HCT116 (cell line): ENCODE measurements at regions not wholly inside any gene's neighbourhood (a gene's known extent, or its start where the extent isn't known, plus 50 kb on each side); places are given as distances from the start of the nearest gene placed in this dataset.

Source experiments
- ATAC-seq: fragments of 200-7000 bp; cut with Tn5 transposase; 2 replicates; pipeline ENCODE4 v1.9.1; 2020; ENCODE audit warnings: mild to moderate bottlenecking, moderate library complexity
- BruUV-seq: library from RNA; stranded (reverse); fragments of 400-500 nt; replicated peaks from 2 replicates; lab custom pipeline; 2021; lab: Mats Ljungman, UMichigan
- CTCF ChIA-PET: fragments of 300-600 bp; sonication (Branson Sonifier 250); formaldehyde crosslinking; loops from one replicate; lab custom pipeline; 2021; ENCODE audit warnings: antibody characterized with exemption; lab: Charles Lee
- POLR2A ChIA-PET: fragments of 300-600, 350-600 bp; sonication (Branson Sonifier 250); formaldehyde crosslinking; loops from one replicate; lab custom pipeline; 2021; ENCODE audit warnings: antibody characterized with exemption; lab: Charles Lee
- RAD21 ChIA-PET, 2 experiments: fragments of 300-600 bp; sonication (Branson Sonifier 250); formaldehyde crosslinking; loops; one replicate each; lab custom pipeline; 2023; ENCODE audit warnings: low total read pairs in 2 of 2; ENCODE audit not compliant: uncharacterized antibody in 2 of 2, unreplicated experiment in 2 of 2, low non-redundant PET in 1 of 2; lab: Charles Lee
- DNase-seq: peaks from one replicate; pipeline ENCODE4 v3.0.0-alpha.2; 2010; ENCODE audit warnings: low read depth, low spot score
- H2AFZ ChIP-seq: fragments of 200-600 bp; shearing (Covaris generic), sonication (generic); 2 replicates; pipeline ENCODE4 v1.6.1; 2017; ENCODE audit warnings: low read depth, mixed run types, mixed read lengths, antibody characterized with exemption, low read length; ENCODE audit not compliant: poor library complexity, severe bottlenecking
- H3K27ac ChIP-seq: 2 replicates; pipeline ENCODE4 v1.5.1; 2012; ENCODE audit warnings: low read depth, low read length
- H3K27me3 ChIP-seq: fragments of 200-600 bp; sonication (generic); 2 replicates; pipeline ENCODE4 v1.6.1; 2016; ENCODE audit warnings: mixed run types, low read length, mixed read lengths; ENCODE audit not compliant: insufficient read depth
- H3K36me3 ChIP-seq, 2 experiments: fragments of 200-500 bp in 1 of 2; fragments of 200-600 bp in 1 of 2; sonication (Bioruptor generic) in 1 of 2; sonication (generic) in 1 of 2; 2 replicates each; pipeline versions ENCODE4 v1.5.1 to v1.6.1; 2014 to 2016; ENCODE audit warnings: low read length in 2 of 2, inconsistent platforms in 1 of 2, mixed read lengths in 1 of 2, mixed run types in 1 of 2; ENCODE audit not compliant: insufficient read depth in 2 of 2, control insufficient read depth in 1 of 2
- H3K4me1 ChIP-seq, 2 experiments: fragments of 200-600 bp in 1 of 2; sonication (generic) in 1 of 2; 2 replicates each; pipeline versions ENCODE4 v1.5.1 to v1.6.1; 2012 to 2017; ENCODE audit warnings: low read length in 2 of 2, inconsistent platforms in 1 of 2, mild to moderate bottlenecking in 1 of 2, mixed read lengths in 1 of 2, mixed run types in 1 of 2, moderate library complexity in 1 of 2; ENCODE audit not compliant: insufficient read depth in 2 of 2, control insufficient read depth in 1 of 2
- H3K4me2 ChIP-seq: fragments of 200-600 bp; sonication (generic); 2 replicates; pipeline ENCODE4 v1.6.1; 2017; ENCODE audit warnings: mixed run types, low read length, mixed read lengths
- H3K4me3 ChIP-seq, 2 experiments: fragments of 200-600 bp in 1 of 2; sonication (generic) in 1 of 2; replicated peaks in 1 of 2; 2 replicates each; pipeline ENCODE4 v1.5.1; 2011 to 2016; ENCODE audit warnings: low read length in 2 of 2, control low read depth in 1 of 2, low read depth in 1 of 2, mild to moderate bottlenecking in 1 of 2, mixed read lengths in 1 of 2, mixed run types in 1 of 2
- H3K79me2 ChIP-seq: fragments of 200-600 bp; sonication (generic); 2 replicates; pipeline ENCODE4 v1.6.1; 2017; ENCODE audit warnings: mild to moderate bottlenecking, mixed run types, low read length, moderate library complexity, mixed read lengths; ENCODE audit not compliant: insufficient read depth
- H3K9ac ChIP-seq: fragments of 200-600 bp; sonication (generic); 2 replicates; pipeline ENCODE4 v1.6.1; 2016; ENCODE audit warnings: low read length, mixed read lengths
- H3K9me2 ChIP-seq: fragments of 200-600 bp; sonication (generic), shearing (Covaris generic); 2 replicates; pipeline ENCODE4 v1.6.1; 2017; ENCODE audit warnings: mixed run types, mild to moderate bottlenecking, moderate library complexity; ENCODE audit not compliant: insufficient read depth
- H3K9me3 ChIP-seq, 2 experiments: fragments of 200-500 bp in 1 of 2; fragments of 200-600 bp in 1 of 2; sonication (Bioruptor generic) in 1 of 2; sonication (generic) in 1 of 2; 2 replicates each; pipeline ENCODE4 v1.6.1; 2014 to 2017; ENCODE audit warnings: low read length in 2 of 2, mixed read lengths in 2 of 2, inconsistent platforms in 1 of 2, low read depth in 1 of 2, mild to moderate bottlenecking in 1 of 2, mixed run types in 1 of 2, moderate library complexity in 1 of 2; ENCODE audit not compliant: control insufficient read depth in 1 of 2, insufficient read depth in 1 of 2
- H4K20me1 ChIP-seq: fragments of 200-600 bp; sonication (generic), shearing (Covaris generic); 2 replicates; pipeline ENCODE4 v1.6.1; 2017; ENCODE audit warnings: mixed run types, mild to moderate bottlenecking, moderate library complexity; ENCODE audit not compliant: insufficient read depth
- CBX3 ChIP-seq: IDR thresholded peaks from 2 replicates; pipeline ENCODE4 v1.6.1; 2012; ENCODE audit warnings: low read depth
- ELF1 ChIP-seq: IDR thresholded peaks from 2 replicates; pipeline ENCODE4 v1.6.1; 2012; ENCODE audit warnings: low read depth, borderline replicate concordance
- EZH2 ChIP-seq: fragments of 200-600 bp; sonication (generic); IDR thresholded peaks from 2 replicates; pipeline ENCODE4 v1.6.1; 2017; ENCODE audit warnings: antibody characterized with exemption, mixed run types
- FOSL1 ChIP-seq: IDR thresholded peaks from 2 replicates; pipeline ENCODE4 v1.6.1; 2012; ENCODE audit warnings: low read depth
- JUND ChIP-seq: IDR thresholded peaks from 2 replicates; pipeline ENCODE4 v1.6.1; 2012
- POLR2A ChIP-seq: IDR thresholded peaks from 2 replicates; pipeline ENCODE4 v1.7.0; 2011; ENCODE audit warnings: borderline replicate concordance; ENCODE audit not compliant: insufficient read depth, insufficient read length; ENCODE audit errors: extremely low read depth
- POLR2AphosphoS5 ChIP-seq: IDR thresholded peaks from 2 replicates; pipeline ENCODE4 v1.6.1; 2011; ENCODE audit warnings: mild to moderate bottlenecking, low read depth, low read length, moderate library complexity
- RAD21 ChIP-seq: IDR thresholded peaks from 2 replicates; pipeline ENCODE4 v1.6.1; 2012; ENCODE audit warnings: low read depth, mild to moderate bottlenecking
- SIN3A ChIP-seq: IDR thresholded peaks from 2 replicates; pipeline ENCODE4 v1.6.1; 2012; ENCODE audit warnings: low read depth
- SP1 ChIP-seq: IDR thresholded peaks from 2 replicates; pipeline ENCODE4 v1.6.1; 2012; ENCODE audit warnings: low read depth
- SRF ChIP-seq: IDR thresholded peaks from 2 replicates; pipeline ENCODE4 v1.6.1; 2012; ENCODE audit warnings: low read depth
- ZFX ChIP-seq: fragments of 450-650 bp; IDR thresholded peaks from 2 replicates; pipeline ENCODE4 v1.6.1; 2017
- ZNF274 ChIP-seq: fragments of 200-500 bp; sonication (Bioruptor generic); IDR thresholded peaks from 2 replicates; pipeline ENCODE4 v1.6.1; 2014; ENCODE audit warnings: mild to moderate bottlenecking, low read depth, low read length, inconsistent platforms
- intact Hi-C: fragments of 100-400 bp; cut with micrococcal nuclease; formaldehyde crosslinking; loops from 2 replicates; pipeline ENCODE4 v1.10.0; 2022
- TF ChIP-seq, protein P1 (sequence below): IDR thresholded peaks from 2 replicates; pipeline ENCODE4 v1.6.1; 2012
- TF ChIP-seq, protein P2 (sequence below), 3 experiments: fragments of 200-600 bp in 1 of 3; sonication (generic) in 1 of 3; IDR thresholded peaks in 2 of 3; conservative IDR thresholded peaks in 1 of 3; 2 replicates each; pipeline ENCODE4 v1.5.1; 2012 to 2017; ENCODE audit warnings: low read depth in 2 of 3, low read length in 2 of 3, antibody characterized with exemption in 1 of 3, borderline replicate concordance in 1 of 3, control low read depth in 1 of 3, mild to moderate bottlenecking in 1 of 3, mixed read lengths in 1 of 3, mixed run types in 1 of 3, moderate library complexity in 1 of 3; ENCODE audit not compliant: insufficient read depth in 1 of 3
- TF ChIP-seq, protein P3 (sequence below): IDR thresholded peaks from 2 replicates; pipeline ENCODE4 v1.6.1; 2012; ENCODE audit warnings: low read depth

DNA sequence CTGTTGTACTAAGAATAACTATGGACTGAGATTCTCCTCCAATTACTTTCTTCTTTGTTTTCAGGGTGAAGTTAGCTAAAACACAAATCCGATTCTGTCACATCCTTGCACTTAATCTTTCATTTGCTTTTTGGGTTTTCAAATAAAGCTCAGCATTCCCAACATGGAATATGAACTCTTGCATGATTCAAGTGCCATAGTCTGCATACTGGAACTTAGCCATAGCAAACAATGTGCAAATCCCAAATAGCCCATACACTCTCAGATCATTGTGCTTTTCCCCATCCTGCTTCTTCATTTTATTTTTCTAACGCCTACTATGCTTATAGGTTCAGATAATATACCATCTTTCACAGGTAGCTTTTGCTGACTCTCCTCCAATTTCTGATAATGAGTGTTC lies 455.8 kb upstream of the PRMT6 start:
- no peaks in the 10 kb centered on the region for H3K27me3 ChIP-seq
- DNase-seq (no peak), ATAC-seq (no peak)
- no peaks in the 10 kb centered on the region for H3K79me2 ChIP-seq
- H3K27ac ChIP-seq: no peak overlapping the region
- no peak overlapping the region for H3K4me2 ChIP-seq
- H4K20me1 ChIP-seq: no peaks in the 10 kb centered on the region
- ChIA-PET CTCF (no interaction called here), POLR2A (no interaction called here), RAD21 (no interaction called here)
- H3K9me3 ChIP-seq: peaks cover 9 to 12% of the 10 kb centered on the region in 2 experiments; a peak in 2 of 4 replicates
- H3K9ac ChIP-seq: no peak overlapping the region
- no peaks in the 10 kb centered on the region for H3K4me1 ChIP-seq
- intact Hi-C loops: no loop called here
- H2AFZ ChIP-seq: no peak overlapping the region
- no peaks in the 10 kb centered on the region for H3K9me2 ChIP-seq
- H3K36me3 ChIP-seq: no peaks in the 10 kb centered on the region
- no peak overlapping the region for H3K4me3 ChIP-seq
- TF ChIP-seq, protein P1, sequence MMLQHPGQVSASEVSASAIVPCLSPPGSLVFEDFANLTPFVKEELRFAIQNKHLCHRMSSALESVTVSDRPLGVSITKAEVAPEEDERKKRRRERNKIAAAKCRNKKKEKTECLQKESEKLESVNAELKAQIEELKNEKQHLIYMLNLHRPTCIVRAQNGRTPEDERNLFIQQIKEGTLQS: no peak
- no peak for TF ChIP-seq SIN3A
- TF ChIP-seq JUND: no peak
- TF ChIP-seq POLR2AphosphoS5: no peak
- TF ChIP-seq, protein P2, sequence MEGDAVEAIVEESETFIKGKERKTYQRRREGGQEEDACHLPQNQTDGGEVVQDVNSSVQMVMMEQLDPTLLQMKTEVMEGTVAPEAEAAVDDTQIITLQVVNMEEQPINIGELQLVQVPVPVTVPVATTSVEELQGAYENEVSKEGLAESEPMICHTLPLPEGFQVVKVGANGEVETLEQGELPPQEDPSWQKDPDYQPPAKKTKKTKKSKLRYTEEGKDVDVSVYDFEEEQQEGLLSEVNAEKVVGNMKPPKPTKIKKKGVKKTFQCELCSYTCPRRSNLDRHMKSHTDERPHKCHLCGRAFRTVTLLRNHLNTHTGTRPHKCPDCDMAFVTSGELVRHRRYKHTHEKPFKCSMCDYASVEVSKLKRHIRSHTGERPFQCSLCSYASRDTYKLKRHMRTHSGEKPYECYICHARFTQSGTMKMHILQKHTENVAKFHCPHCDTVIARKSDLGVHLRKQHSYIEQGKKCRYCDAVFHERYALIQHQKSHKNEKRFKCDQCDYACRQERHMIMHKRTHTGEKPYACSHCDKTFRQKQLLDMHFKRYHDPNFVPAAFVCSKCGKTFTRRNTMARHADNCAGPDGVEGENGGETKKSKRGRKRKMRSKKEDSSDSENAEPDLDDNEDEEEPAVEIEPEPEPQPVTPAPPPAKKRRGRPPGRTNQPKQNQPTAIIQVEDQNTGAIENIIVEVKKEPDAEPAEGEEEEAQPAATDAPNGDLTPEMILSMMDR (IDR thresholded peaks at IDR 0.05 in 2 of 3, conservative IDR thresholded peaks at IDR 0.05 in 1 of 3; ENCODE audit: borderline replicate concordance in 1 of 3, insufficient read depth in 1 of 3, low read depth in 2 of 3, low read length in 2 of 3): no peak
- TF ChIP-seq SP1: no peak
- TF ChIP-seq POLR2A: no peak
- no peak for TF ChIP-seq SRF
- TF ChIP-seq ZFX: no peak
- TF ChIP-seq RAD21: no peak
- no peak for TF ChIP-seq FOSL1
- TF ChIP-seq CBX3: no peak
- no peak for TF ChIP-seq ELF1
- no peak for TF ChIP-seq EZH2
- TF ChIP-seq ZNF274: no peak
- TF ChIP-seq, protein P3, sequence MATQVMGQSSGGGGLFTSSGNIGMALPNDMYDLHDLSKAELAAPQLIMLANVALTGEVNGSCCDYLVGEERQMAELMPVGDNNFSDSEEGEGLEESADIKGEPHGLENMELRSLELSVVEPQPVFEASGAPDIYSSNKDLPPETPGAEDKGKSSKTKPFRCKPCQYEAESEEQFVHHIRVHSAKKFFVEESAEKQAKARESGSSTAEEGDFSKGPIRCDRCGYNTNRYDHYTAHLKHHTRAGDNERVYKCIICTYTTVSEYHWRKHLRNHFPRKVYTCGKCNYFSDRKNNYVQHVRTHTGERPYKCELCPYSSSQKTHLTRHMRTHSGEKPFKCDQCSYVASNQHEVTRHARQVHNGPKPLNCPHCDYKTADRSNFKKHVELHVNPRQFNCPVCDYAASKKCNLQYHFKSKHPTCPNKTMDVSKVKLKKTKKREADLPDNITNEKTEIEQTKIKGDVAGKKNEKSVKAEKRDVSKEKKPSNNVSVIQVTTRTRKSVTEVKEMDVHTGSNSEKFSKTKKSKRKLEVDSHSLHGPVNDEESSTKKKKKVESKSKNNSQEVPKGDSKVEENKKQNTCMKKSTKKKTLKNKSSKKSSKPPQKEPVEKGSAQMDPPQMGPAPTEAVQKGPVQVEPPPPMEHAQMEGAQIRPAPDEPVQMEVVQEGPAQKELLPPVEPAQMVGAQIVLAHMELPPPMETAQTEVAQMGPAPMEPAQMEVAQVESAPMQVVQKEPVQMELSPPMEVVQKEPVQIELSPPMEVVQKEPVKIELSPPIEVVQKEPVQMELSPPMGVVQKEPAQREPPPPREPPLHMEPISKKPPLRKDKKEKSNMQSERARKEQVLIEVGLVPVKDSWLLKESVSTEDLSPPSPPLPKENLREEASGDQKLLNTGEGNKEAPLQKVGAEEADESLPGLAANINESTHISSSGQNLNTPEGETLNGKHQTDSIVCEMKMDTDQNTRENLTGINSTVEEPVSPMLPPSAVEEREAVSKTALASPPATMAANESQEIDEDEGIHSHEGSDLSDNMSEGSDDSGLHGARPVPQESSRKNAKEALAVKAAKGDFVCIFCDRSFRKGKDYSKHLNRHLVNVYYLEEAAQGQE: no peak
- BruUV-seq: no TSS peak
